GM21381 (cell line): ENCODE measurements at regions not wholly inside any gene's neighbourhood (a gene's known extent, or its start where the extent isn't known, plus 50 kb on each side); places are given as distances from the start of the nearest gene placed in this dataset.
"Not testable (repeated sequence)": the region's sequence is repeated elsewhere in the genome, so short reads cannot be mapped to it uniquely, and the experiment has no call there.

Experiments used
- ATAC-seq: cut with Tn5 transposase; IDR thresholded peaks from one replicate; pipeline ENCODE4 v1.9.1; 2021; ENCODE audit warnings: mild to moderate bottlenecking, moderate library complexity; ENCODE audit not compliant: unreplicated experiment

DNA sequence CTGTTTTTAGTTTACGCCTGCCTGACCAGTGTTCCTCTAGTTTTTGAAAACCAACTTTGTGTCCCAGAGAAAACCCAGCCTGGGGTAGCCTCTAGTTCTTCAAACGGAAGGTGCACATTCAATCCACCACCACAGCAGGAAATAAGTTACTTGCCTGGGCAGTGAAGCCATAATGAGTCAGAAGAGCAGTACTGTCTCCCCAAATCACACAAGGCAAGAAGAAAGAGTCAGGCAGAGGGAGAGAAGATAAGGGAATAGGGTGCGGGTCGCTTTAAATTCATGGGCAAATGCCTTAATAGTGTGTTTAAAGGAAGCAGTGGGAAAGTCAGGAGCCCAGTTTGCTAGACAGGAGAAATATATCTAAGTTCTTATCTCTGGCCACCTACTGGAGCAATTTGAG lies 333.8 kb upstream of the GRIA3 start:
- no peak for ATAC-seq

DNA sequence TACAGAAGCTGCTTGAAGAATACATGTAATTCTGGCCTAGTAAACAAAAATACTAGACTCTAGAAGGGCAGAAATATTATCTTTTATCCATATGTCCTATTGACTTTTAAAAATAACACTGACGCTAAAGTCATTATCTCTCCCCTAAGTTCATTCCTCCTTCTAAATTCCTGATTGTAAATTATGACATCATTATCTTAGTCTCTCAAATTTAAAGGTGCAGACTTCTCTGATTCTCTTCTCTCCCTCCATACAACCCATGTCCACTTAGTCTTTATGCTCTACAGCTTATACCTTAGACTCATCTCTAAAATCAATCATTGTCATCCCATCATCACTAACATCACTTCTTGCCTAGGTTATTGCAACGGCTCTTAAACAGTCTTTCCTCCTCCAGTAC lies 327.9 kb upstream of the GRIA3 start:
- no peak for ATAC-seq

DNA sequence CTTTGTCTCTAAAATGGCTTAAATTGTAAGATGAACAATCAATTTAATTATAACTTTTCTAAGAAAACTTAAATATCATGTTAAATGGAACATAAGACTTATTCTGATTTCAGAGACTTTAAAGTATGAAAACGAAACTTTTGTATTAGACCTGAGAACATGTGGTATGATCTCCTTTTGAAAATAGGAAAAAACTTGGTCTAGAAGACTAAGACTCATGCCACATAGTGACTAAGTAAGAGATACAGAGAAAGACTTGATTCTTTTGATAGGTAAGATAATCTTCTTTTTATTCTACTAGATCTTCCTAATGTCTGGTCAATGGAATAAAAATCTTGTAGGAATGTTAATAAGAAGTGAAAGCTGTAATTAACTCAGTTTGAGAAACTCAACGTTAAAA lies 326.3 kb upstream of the GRIA3 start:
- no peak for ATAC-seq

DNA sequence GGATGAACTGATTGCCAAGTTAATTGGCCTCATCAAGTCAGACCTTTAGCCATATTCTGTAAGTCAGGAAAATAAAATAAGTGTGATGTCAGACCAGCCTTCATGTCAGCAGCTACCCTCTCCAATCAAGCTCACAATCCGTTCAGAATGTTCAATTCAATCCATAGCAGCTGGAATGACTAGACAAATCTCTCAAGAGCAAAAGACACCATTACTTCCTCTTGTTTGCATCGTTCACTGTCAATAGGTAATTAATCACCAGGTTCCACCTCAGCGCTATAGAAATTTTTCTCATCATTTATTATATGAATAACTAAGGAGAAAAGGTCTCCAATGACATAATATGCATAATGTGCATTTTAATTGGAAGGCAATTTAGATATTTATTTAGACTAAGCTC lies 321.0 kb upstream of the GRIA3 start:
- no peak for ATAC-seq

DNA sequence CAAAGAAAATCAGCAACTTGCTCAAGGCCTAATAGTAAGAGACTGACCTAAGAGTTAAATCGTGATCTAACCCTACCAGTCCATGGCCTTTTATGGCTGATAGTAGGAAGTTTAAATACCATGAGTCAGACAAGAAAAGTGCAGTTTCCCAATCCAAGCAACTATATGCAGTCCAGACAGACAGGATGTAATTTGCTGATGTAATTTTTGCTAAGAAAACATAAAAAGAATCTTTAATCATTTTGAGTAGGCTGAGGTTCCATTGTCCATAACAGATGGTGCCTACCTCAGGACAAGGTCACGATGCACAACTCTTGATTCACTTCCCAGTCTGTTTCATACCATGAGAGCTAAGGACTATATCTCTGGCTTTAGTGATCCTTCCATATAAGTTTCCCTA lies 317.5 kb upstream of the GRIA3 start:
- no peak for ATAC-seq

DNA sequence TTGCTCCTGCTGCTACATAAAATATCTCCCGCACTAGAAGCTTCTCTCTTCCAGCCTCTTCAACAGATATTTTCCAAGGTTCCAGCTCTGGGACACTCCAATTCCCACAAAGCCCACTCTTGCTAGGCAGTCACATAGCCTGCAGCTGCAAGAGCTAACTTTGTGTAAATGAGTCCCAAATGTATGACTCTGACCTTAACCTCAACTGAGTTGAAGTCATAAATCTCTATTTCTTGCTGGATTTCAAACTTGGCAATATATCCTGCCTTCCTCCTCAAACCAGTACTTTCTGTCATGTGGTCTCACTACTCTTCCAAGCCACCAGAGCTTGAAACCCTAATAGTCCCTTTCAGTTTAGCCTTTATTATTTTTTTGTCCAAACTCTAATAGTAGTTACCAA lies 315.4 kb upstream of the GRIA3 start:
- ATAC-seq = no peak

DNA sequence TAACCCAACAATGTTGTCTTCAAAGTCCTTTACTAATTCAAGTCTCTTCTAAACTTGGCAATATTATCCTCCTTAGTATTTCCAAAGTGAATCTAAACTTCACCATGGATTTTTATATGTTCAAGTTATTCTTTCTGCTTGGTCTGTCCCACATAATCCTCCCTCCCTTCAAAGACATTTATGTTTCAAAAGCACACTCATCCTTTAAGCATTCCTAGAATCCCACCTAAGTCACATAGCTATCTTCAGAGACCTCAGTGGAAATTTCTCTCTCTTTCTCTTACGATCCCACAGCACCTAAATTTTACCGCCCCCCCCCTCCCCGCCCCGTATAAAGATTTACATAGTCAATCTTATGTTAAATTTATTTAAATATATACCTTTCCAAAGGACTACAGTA lies 314.9 kb upstream of the GRIA3 start:
- no peak for ATAC-seq

DNA sequence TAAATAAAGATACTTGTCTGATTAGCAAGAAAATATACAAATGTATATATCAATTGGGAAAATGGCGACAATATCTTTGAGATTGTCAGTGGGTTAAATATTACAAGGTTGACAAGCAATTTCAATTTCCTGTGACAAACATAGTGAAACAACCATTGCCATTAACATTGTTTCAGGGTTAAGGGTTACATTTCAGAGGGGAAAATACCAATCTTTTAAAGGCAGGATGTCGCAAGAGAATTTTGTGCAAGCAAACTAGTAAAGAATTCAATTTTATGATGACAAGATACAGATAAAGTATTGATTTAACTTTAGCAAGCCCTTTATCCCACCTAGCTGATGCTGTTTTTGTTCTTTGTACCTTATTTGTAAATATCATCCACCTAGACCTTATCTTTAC lies 305.8 kb upstream of the GRIA3 start:
- ATAC-seq = no peak

DNA sequence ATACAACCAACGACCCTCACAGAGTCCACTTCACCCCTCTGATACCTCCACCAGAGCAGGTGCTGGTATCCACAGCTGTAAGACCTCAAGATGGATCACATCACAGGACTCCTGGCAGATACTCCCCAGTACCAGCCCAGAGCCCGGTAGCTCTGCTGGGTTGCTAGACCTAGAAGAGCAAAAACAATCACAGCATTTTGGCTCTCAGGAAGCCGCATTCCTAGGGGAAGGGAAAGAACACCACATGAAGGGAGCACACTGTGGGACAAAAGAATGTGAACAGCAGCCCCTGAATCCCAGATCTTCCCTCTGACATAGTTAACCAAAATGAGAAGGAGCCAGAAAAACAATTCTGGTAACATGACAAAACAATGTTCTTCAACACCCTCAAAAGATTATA lies 303.1 kb upstream of the GRIA3 start:
- no peak for ATAC-seq

DNA sequence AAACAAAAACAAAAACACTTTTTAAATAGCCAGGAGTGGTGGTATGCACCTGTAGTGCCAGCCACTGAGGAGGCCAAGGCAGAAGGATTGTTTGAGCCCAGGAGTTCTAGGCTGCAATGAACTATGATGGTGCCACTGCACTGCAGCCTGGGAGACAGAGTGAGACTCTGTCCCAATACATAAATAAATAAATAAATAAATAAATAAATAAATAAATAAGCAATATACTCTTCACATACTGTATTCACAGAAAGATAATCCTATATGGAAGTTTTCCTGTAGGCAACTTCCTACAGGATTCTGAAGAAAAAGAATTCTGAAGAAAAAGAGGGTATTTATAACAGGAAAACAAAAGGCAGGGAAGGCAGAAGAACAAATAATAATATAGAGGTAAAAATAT lies 293.3 kb upstream of the GRIA3 start:
- ATAC-seq = no peak

DNA sequence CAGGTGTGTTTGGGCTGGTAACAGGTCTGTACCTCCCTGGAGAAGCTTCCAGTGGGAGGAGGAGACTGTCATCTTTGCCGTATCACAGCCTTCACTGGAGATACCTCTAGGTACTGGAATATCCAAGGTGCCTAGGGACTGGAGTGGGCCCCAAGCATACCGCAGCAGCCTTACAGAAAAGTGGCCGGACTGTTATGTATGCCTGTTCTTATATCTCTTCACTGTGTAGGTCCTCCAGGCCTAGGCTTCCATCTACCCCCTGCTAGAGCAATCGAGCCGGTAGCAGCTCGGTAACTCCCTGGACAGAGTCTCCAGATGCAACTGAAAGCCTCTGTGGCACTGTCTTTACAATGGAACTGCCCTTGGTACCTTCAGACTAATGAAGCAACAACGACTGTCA lies 277.4 kb upstream of the GRIA3 start:
- no peak for ATAC-seq

DNA sequence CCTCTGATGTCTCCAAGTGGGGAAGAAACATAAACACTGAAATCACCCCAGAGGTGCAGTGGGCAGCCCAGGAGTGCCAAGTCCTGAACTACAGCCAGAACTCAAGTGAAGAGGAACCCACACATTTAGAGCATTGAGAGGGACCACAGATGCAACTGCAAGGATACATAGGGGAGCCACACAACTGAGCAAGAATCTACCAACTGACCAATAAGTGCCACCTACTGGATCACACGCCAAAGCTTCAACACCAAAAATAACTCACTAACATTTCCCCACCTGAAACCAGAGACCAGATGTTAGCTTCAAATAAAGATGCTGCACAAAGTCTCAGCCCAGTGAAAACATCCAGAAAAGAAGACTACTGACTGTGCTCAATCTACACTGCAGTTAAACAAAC lies 276.7 kb upstream of the GRIA3 start:
- ATAC-seq = no peak

DNA sequence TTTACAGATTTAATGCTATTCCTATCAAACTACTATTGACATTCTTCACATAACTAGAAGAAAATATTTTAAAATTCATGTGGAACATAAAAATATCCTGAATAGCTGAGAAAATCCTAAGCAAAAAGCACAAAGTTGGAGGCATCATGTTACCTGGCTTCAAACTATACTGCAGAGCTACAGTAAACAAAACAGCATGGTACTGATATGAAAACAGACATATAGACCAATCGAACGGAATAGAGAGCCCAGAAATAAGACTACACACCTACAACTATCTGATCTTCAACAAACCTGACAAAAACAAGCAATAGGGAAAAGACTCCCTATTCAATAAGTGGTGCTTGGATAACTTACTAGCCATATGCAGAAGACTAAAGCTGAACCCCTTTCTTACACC lies 273.4 kb upstream of the GRIA3 start:
- ATAC-seq = no peak

DNA sequence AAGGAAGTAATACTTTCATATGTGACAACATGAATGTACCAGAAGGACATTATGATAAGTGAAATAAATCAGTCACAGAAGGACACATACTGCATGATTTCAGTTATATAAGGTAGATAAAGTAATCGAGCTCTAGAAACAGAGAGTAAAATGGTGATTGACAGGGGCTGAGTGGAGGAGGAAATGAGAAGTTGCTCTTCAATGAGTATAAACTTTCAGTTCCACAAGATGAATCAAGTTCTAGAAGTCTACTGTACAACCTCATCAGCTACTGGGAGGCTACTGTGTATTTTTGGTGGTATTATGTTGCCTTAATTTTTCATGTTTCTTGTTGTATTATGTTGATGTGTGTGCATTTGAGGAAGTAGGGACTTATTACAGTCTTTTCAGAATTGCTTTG lies 270.9 kb upstream of the GRIA3 start:
- no peak for ATAC-seq

DNA sequence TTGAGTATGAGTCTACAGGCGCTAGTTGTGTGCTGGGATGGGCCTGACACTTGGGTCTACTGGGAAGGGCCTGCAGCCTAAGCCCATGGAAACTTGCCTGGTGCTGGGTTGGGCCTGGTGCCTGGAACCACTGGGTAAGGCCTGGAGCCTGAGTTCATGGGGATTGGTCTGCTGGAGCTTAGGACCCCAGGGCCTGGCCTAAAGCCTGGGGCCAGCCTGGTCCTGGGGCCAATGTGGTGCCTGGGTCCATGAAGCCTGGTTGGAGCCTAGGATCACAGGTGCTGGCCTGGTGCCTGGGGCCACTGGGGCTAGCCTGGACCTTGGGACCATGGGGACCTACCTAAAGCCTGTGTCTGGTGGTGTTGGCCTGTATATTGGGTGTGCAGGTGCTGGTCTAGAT lies 270.3 kb upstream of the GRIA3 start:
- ATAC-seq = no peak

DNA sequence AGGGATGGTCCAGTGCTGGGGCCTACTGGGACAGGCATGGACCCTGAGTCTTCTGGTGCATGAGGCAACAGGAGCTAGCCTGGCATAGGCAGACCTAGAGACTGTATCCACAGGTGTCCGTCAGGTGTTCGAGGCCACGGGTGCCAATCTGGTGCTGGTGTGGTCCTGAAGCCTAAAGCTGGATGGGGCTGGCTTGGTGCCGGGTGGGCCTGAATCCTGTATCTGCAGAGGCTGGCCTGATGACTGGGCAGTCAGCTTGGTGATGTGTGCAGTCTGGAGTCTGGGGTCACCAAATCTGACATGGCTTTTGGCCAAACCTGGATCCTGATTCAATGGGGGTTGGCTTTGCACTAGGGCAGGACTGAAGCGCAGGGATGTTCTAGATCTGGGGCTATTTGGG lies 269.8 kb upstream of the GRIA3 start:
- ATAC-seq = no peak

DNA sequence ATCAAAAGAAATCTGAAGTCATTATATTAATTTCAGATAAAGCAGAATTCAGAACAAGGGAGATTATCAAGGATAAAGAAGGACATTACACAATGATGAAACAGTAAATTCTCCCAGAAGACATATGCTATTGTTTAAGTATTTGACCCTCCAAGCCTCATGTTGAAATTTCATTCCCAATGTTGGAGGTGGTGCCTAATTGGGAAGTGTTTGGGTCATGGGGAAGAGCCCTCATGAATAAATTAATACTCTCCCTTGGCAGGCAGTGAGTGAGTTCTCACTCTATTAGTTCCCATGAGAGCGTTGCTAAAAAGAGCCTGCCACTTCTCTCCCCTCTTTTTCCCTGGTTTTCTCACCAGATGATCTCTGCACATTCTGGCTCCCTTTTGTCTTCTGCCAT lies 249.9 kb upstream of the GRIA3 start:
- ATAC-seq = no peak

DNA sequence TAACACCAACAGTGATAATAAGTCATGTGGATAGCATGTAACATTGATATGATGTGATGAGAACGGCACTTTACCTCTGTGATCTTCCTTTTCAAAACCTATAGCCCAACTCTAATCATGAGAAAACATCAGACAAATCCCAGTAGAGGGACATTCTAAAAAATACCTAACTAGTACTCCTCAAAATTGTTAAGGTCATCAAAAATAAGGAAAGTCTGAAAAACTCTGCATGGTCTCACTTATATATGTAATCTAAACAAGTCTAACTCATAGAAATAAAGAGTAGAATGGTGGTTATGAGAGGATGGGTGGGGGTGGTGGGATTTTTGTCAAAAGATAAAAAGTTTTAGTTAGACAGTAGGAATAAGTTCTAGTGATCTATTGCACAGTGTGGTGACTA lies 243.9 kb upstream of the GRIA3 start:
- no peak for ATAC-seq

DNA sequence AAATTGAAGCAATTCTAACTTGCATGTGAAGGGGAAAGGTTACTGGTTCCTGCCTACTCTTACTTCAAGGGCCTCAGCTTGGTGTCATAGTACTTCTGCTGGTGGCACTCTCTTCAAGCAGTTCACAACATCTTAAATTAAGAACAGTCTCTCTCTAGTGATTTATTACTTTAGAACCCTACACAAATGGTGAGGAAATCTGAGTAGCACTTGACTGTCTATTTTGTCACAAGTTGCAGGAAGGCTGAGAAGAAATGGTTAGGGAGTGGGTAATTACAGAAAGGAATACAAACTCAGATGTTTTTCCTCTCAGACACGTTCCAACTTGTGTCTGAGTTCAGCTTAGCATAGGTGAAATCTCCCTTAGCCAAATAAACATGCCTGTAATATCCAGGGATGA lies 242.3 kb upstream of the GRIA3 start:
- ATAC-seq = no peak

DNA sequence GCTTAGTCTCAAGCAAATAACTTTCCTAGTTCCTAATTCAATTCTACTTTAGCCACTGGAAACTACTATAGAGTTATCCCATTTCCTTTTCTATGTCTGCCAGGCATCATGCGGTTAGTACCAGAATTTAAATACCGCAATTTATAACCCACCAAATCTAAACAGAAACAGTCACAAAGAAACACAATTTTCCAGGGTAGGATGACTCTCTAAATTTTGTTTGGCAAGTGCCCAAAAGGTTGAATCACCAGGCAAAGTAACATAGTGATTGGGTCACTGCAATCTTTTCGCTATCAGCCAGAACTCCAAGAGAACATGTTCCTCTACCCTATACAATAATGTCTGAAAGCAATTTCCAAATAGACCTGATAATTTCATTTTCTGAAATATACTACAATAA lies 240.2 kb upstream of the GRIA3 start:
- no peak for ATAC-seq

DNA sequence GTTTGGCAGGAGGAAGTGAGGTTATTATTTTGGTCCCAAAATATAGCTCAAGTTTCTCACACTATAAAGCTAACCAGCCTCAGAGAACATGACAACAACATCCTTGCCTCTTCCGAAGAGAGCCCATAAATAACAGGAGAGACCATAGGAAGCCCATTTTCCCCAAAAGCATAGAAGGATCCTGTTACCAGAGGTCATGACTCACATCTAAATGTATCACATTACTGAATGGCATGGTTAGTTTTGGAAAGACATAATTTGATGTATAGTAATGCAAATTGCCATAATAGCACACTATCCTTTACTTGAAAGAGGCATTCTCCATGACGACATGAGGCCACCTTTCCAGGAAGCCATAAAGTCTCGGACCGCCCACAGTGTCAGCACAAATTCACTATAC lies 238.8 kb upstream of the GRIA3 start:
- ATAC-seq = no peak

DNA sequence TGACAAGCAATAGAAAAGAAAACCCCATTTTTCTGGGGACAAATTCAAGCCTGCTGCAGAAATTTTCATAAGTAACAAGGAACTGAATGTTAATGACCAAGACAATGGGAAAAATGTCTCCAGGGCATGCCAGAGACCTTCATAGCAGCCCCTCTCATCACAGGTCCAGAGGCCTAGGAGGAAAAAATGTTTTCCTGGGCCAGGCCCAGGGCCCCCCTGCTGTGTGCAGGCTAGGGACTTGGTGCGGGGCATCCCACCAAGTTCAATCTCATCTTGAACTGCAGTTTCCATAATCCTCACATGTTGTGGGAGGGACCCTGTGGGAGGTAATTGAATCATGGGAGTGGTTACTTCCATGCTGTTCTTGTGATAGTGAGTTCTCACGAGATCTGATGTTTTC lies 211.5 kb upstream of the GRIA3 start:
- ATAC-seq = no peak

DNA sequence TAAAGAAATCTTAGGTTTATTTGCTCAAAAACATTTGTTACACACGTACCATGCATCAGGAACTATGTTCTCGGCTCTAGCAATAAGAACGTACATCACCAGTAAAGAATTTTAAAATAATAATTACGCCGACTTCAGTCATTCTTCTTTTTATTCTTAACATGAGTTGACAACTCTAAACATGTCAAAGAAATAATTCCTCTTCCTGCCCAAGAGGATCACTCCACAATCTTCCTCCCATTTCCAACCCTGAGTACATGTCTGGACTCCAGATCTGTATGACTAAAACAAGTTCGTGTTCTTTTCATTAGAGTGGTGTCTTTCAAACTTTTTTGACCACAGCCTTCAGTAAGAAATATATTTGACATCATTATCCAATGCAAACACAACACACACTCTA lies 201.6 kb upstream of the GRIA3 start:
- ATAC-seq = no peak

DNA sequence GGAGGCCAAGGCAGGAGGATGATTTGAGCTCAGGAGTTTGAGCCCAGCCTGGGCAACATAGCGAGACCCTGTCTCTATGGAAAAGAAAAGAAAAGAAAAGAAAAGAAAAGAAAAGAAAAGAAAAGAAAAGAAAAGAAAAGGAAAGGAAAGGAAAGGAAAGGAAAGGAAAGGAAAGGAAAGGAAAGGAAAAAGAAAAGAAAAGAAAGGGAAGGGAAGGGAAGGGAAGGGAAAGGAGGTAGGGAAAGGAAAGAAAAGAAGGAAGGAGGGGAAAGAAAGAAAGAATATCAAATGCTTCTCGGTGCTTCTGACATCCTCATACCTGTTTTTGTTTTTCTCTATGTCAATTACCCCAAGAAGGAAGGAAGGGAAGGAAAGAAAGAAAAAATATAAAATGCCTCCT lies 181.2 kb upstream of the GRIA3 start:
- not testable (repeated sequence) for ATAC-seq
